ENCODE measurements at regions not wholly inside any gene's neighbourhood (a gene's known extent, or its start where the extent isn't known, plus 50 kb on each side); places are given as distances from the start of the nearest gene placed in this dataset.

- Mint-ChIP-seq H3K27me3 (peaks cover 5% of the 10 kb centered on the region), H3K4me1 (ENCODE audit: unreplicated experiment) (no peaks in the 10 kb centered on the region), H3K36me3 (no peaks in the 10 kb centered on the region), H3K4me3 (no peak overlapping the region), H3K9me3 (no peaks in the 10 kb centered on the region), H3K27ac (no peak overlapping the region)
- no peak for DNase-seq (ENCODE audit: extremely low spot score, unreplicated experiment)
- no peak for TF ChIP-seq CTCF (conservative IDR thresholded peaks at IDR 0.05)
Observed at GRCh38 chr10:23877791-23878320, 331.1 kb upstream of the KIAA1217 start.

GRCh38 chr10:23884670-23885069 is 324.3 kb upstream of the KIAA1217 start:
- Mint-ChIP-seq H3K4me1 (ENCODE audit: unreplicated experiment) (no peaks in the 10 kb centered on the region), H3K27me3 (peaks cover 11% of the 10 kb centered on the region), H3K36me3 (no peaks in the 10 kb centered on the region), H3K9me3 (no peaks in the 10 kb centered on the region), H3K4me3 (no peak overlapping the region), H3K27ac (no peak overlapping the region)
- no peak for DNase-seq (ENCODE audit: extremely low spot score, unreplicated experiment)
- no peak for TF ChIP-seq CTCF (conservative IDR thresholded peaks at IDR 0.05)

DNA sequence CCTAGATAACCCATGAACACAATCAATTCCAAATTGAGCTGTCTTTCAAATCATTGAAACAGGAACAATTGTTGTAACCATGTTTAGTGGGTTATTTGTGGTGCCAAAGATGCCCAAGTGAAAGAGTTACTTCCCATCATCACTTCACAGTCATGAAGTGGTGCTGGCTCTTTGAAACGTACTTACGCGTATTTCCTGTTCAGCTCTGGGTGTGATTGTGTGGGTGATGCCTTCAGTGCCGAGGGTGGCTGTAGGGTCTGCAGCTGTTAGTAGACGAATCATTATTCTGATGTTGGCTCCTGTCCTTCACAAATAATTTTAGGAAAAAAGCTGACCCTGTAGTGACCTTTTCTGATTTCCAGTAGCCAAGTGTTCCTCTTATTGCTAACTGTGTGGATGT is 323.1 kb upstream of the KIAA1217 start:
- Mint-ChIP-seq H3K27ac (no peak overlapping the region), H3K27me3 (peaks cover 11% of the 10 kb centered on the region), H3K4me1 (ENCODE audit: unreplicated experiment) (no peaks in the 10 kb centered on the region), H3K36me3 (no peaks in the 10 kb centered on the region), H3K4me3 (no peak overlapping the region), H3K9me3 (no peaks in the 10 kb centered on the region)
- no peak for TF ChIP-seq CTCF (conservative IDR thresholded peaks at IDR 0.05)
- no peak for DNase-seq (ENCODE audit: extremely low spot score, unreplicated experiment)

- DNase-seq (ENCODE audit: extremely low spot score, unreplicated experiment): no peak
- H3K4me3 Mint-ChIP-seq: no peak overlapping the region
- no peak for TF ChIP-seq CTCF (conservative IDR thresholded peaks at IDR 0.05)
- no peaks in the 10 kb centered on the region for H3K36me3 Mint-ChIP-seq
- H3K9me3 Mint-ChIP-seq: no peaks in the 10 kb centered on the region
- no peaks in the 10 kb centered on the region for H3K4me1 Mint-ChIP-seq (ENCODE audit: unreplicated experiment)
- peaks cover 15% of the 10 kb centered on the region for H3K27me3 Mint-ChIP-seq
- no peak overlapping the region for H3K27ac Mint-ChIP-seq
Observed at GRCh38 chr10:23886355-23886754, 322.6 kb upstream of the KIAA1217 start.

DNA sequence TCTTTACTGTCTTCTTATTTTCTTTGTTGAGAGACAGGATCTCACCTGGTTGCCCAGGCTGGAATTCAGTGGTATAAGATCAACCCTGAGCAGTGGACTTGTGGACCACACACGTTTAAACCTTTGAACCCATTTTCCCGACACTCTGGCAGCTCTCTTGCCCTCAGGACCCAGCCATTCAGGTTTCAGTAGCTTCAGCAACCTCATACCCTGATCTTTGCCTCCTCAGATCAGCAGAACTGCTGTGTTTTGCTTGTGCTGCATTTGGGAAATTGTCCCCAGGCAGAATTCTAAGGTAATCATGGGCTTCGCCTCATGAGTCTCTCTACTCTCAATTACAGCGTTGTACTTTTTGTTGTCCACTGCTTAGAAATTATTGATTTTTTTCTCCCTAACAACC is 317.6 kb upstream of the KIAA1217 start:
- H3K27ac Mint-ChIP-seq: no peak overlapping the region
- no peaks in the 10 kb centered on the region for H3K36me3 Mint-ChIP-seq
- no peak overlapping the region for H3K4me3 Mint-ChIP-seq
- peaks cover 2% of the 10 kb centered on the region for H3K9me3 Mint-ChIP-seq
- DNase-seq (ENCODE audit: extremely low spot score, unreplicated experiment): no peak
- H3K27me3 Mint-ChIP-seq: peaks cover 4% of the 10 kb centered on the region
- no peak for TF ChIP-seq CTCF (conservative IDR thresholded peaks at IDR 0.05)
- H3K4me1 Mint-ChIP-seq (ENCODE audit: unreplicated experiment): no peaks in the 10 kb centered on the region

- H3K4me3 Mint-ChIP-seq: no peak overlapping the region
- peaks cover 4% of the 10 kb centered on the region for H3K9me3 Mint-ChIP-seq
- no peaks in the 10 kb centered on the region for H3K4me1 Mint-ChIP-seq (ENCODE audit: unreplicated experiment)
- DNase-seq (ENCODE audit: extremely low spot score, unreplicated experiment): no peak
- no peak for TF ChIP-seq CTCF (conservative IDR thresholded peaks at IDR 0.05)
- no peaks in the 10 kb centered on the region for H3K36me3 Mint-ChIP-seq
- no peak overlapping the region for H3K27ac Mint-ChIP-seq
- peaks cover 3% of the 10 kb centered on the region for H3K27me3 Mint-ChIP-seq
Observed at GRCh38 chr10:23892296-23892695, 316.6 kb upstream of the KIAA1217 start.

Measured in type B pancreatic cell (in vitro differentiated cells).